ENCODE measurements at regions not wholly inside any gene's neighbourhood (a gene's known extent, or its start where the extent isn't known, plus 50 kb on each side); places are given as distances from the start of the nearest gene placed in this dataset.

GRCh38 chr15:62934236-62934971 is 108.1 kb upstream of the TPM1 start:
- no peak for DNase-seq

GRCh38 chr15:62935300-62936081 is 107.1 kb upstream of the TPM1 start:
- no peak for DNase-seq

GRCh38 chr15:62938825-62939224 is 103.7 kb upstream of the TPM1 start:
- DNase-seq: no peak

- DNase-seq: no peak
Observed at GRCh38 chr15:62940093-62940754, 102.3 kb upstream of the TPM1 start.

GRCh38 chr15:62940755-62941361 is 101.7 kb upstream of the TPM1 start:
- no peak for DNase-seq

GRCh38 chr15:62941699-62942098 is 100.8 kb upstream of the TPM1 start:
- DNase-seq: no peak

- no peak for DNase-seq
Observed at GRCh38 chr15:62942428-62942827, 100.1 kb upstream of the TPM1 start.

- no peak for DNase-seq
Observed at GRCh38 chr15:62945063-62945462, 97.5 kb upstream of the TPM1 start.

- no peak for DNase-seq
Observed at GRCh38 chr15:62945760-62946159, 96.8 kb upstream of the TPM1 start.

GRCh38 chr15:62946940-62947339 is 95.6 kb upstream of the TPM1 start:
- no peak for DNase-seq

- DNase-seq: no peak
Observed at GRCh38 chr15:62950462-62950931, 92.0 kb upstream of the TPM1 start.

GRCh38 chr15:62951481-62951880 is 91.1 kb upstream of the TPM1 start:
- no peak for DNase-seq

GRCh38 chr15:62953021-62953420 is 89.5 kb upstream of the TPM1 start:
- DNase-seq: no peak

GRCh38 chr15:62953496-62954045 is 89.0 kb upstream of the TPM1 start:
- no peak for DNase-seq

- no peak for DNase-seq
Observed at GRCh38 chr15:62957130-62957529, 85.4 kb upstream of the TPM1 start.

- DNase-seq: no peak
Observed at GRCh38 chr15:62958528-62959363, 83.8 kb upstream of the TPM1 start.

GRCh38 chr15:62961134-62961533 is 81.4 kb upstream of the TPM1 start:
- no peak for DNase-seq

- DNase-seq: no peak
Observed at GRCh38 chr15:62962101-62962995, 80.2 kb upstream of the TPM1 start.

- no peak for DNase-seq
Observed at GRCh38 chr15:62964251-62964650, 78.3 kb upstream of the TPM1 start.

GRCh38 chr15:62966294-62967078 is 76.1 kb upstream of the TPM1 start:
- no peak for DNase-seq

Data from DMS79 treated with DMSO at 0.1 percent for 48 hours (cell line).